HepG2 (cell line): ENCODE measurements at regions not wholly inside any gene's neighbourhood (a gene's known extent, or its start where the extent isn't known, plus 50 kb on each side); places are given as distances from the start of the nearest gene placed in this dataset.
A peak's percentile ranks its signal among the peaks of the same experiment; 100 is the strongest.

ENCODE experiments used
- ATAC-seq: fragments of 200-7000 bp; cut with Tn5 transposase; 3 replicates; pipeline ENCODE4 v1.9.1; 2020; ENCODE audit warnings: mild to moderate bottlenecking, moderate library complexity
- BruUV-seq: library from RNA; stranded (reverse); fragments of 400-500 nt; replicated peaks from 2 replicates; lab custom pipeline; 2021; lab: Mats Ljungman, UMichigan
- CTCF ChIA-PET: fragments of 300-600 bp; formaldehyde crosslinking; extraction: SDS; loops from one replicate; lab custom pipeline; 2021; ENCODE audit warnings: low total read pairs, inconsistent platforms, low intra/inter-chr PET ratio; lab: Yijun Ruan, JAX
- POLR2A ChIA-PET: fragments of 350-600 bp; sonication (Branson Sonifier 250); formaldehyde crosslinking; loops from one replicate; lab custom pipeline; 2020; ENCODE audit warnings: antibody characterized with exemption, inconsistent platforms; lab: Yijun Ruan, JAX
- DNase-seq: peaks from one replicate; pipeline ENCODE4 v3.0.0-alpha.2; 2015; ENCODE audit warnings: low spot score
- FAIRE-seq: peaks from 3 replicates; lab custom pipeline; 2011; peaks lifted over from hg19 to GRCh38; lab: Jason Lieb, UNC
- H2AFZ ChIP-seq: one replicate; pipeline ENCODE4 v1.6.1; 2011; ENCODE audit warnings: low read length, inconsistent platforms
- H3K27ac ChIP-seq: fragments of 300-600 bp; 3 replicates; pipeline ENCODE4 v1.8.0; 2011; ENCODE audit warnings: mixed run types, mild to moderate bottlenecking, mixed read lengths, low read length, inconsistent platforms; ENCODE audit not compliant: insufficient read depth; ENCODE audit errors: extremely low read length
- H3K27me3 ChIP-seq, 2 experiments: fragments of 200-600 bp in 1 of 2; 2 replicates in 1 of 2; 3 replicates in 1 of 2; pipeline versions ENCODE4 v1.6.0 to v1.8.0; 2011; ENCODE audit warnings: low read length in 2 of 2, mild to moderate bottlenecking in 2 of 2, moderate library complexity in 2 of 2, inconsistent platforms in 1 of 2; ENCODE audit not compliant: insufficient read depth in 2 of 2, control insufficient read depth in 1 of 2
- H3K36me3 ChIP-seq, 2 experiments: fragments of 200-600 bp in 1 of 2; replicated peaks in 1 of 2; 2 replicates in 1 of 2; 3 replicates in 1 of 2; pipeline versions ENCODE4 v1.5.1 to v1.8.0; 2011; ENCODE audit warnings: low read length in 2 of 2, inconsistent platforms in 1 of 2; ENCODE audit not compliant: insufficient read depth in 2 of 2, control insufficient read depth in 1 of 2
- H3K4me1 ChIP-seq: 2 replicates; pipeline ENCODE4 v1.5.1; 2012; ENCODE audit warnings: low read length, inconsistent platforms; ENCODE audit not compliant: insufficient read depth
- H3K4me2 ChIP-seq: 2 replicates; pipeline ENCODE4 v1.6.0; 2011; ENCODE audit warnings: low read depth, low read length, inconsistent platforms
- H3K4me3 ChIP-seq, 3 experiments: fragments of 200-600 bp in 1 of 3; sonication (generic), shearing (Covaris generic) in 1 of 3; replicated peaks in 1 of 3; 2 replicates each; pipeline ENCODE4 v1.5.1; 2011 to 2016; ENCODE audit warnings: low read length in 3 of 3, inconsistent platforms in 2 of 3, low read depth in 2 of 3, mild to moderate bottlenecking in 2 of 3, control low read depth in 1 of 3, mixed read lengths in 1 of 3; ENCODE audit not compliant: insufficient read depth in 1 of 3
- H3K79me2 ChIP-seq: one replicate; pipeline ENCODE4 v1.6.1; 2011; ENCODE audit warnings: low read length, inconsistent platforms; ENCODE audit not compliant: insufficient read depth
- H3K9ac ChIP-seq: 2 replicates; pipeline ENCODE4 v1.6.0; 2011; ENCODE audit warnings: mild to moderate bottlenecking, low read depth, low read length, inconsistent platforms; ENCODE audit not compliant: insufficient read depth
- H3K9me3 ChIP-seq: 2 replicates; pipeline ENCODE4 v1.5.1; 2012; ENCODE audit warnings: mild to moderate bottlenecking, low read length
- H4K20me1 ChIP-seq: 2 replicates; pipeline ENCODE4 v1.6.0; 2011; ENCODE audit warnings: inconsistent platforms, mild to moderate bottlenecking, low read length, moderate library complexity; ENCODE audit not compliant: insufficient read depth
- BCL6 ChIP-seq: IDR thresholded peaks from 2 replicates; pipeline ENCODE4 v1.6.1; 2016; ENCODE audit warnings: missing genetic modification reagents, missing compliant biosample characterization
- EP300 ChIP-seq, 3 experiments: sonication (generic) in 1 of 3; formaldehyde crosslinking in 1 of 3; IDR thresholded peaks; 2 replicates each; pipeline versions ENCODE4 v1.5.1 to v1.6.1; 2011 to 2020; ENCODE audit warnings: low read depth in 2 of 3, low read length in 2 of 3, borderline replicate concordance in 1 of 3, improper control_type of control experiment in 1 of 3, mild to moderate bottlenecking in 1 of 3, missing genetic modification reagents in 1 of 3, moderate library complexity in 1 of 3
- FOXP1 ChIP-seq, 2 experiments: fragments of 450-650 bp in 1 of 2; IDR thresholded peaks; 2 replicates each; pipeline ENCODE4 v1.6.1; 2017 to 2018; ENCODE audit warnings: antibody characterized with exemption in 1 of 2
- HMG20A ChIP-seq: IDR thresholded peaks from 2 replicates; pipeline ENCODE4 v1.6.1; 2016; ENCODE audit warnings: borderline replicate concordance
- NCOA2 ChIP-seq: sonication (generic); formaldehyde crosslinking; IDR thresholded peaks from 2 replicates; pipeline ENCODE4 v1.8.0; 2022; ENCODE audit warnings: inconsistent platforms
- PCBP2 ChIP-seq: fragments of 200-400 bp; formaldehyde crosslinking; optimal IDR thresholded peaks from 2 replicates; pipeline ENCODE3; 2018; ENCODE audit warnings: low read length, low read depth; ENCODE audit not compliant: poor library complexity, severe bottlenecking
- PPARG ChIP-seq: conservative IDR thresholded peaks from 2 replicates; pipeline ENCODE4 v1.6.1; 2016; ENCODE audit warnings: missing biosample characterization, missing genetic modification reagents
- RARA ChIP-seq: IDR thresholded peaks from 2 replicates; pipeline ENCODE4 v1.6.1; 2016; ENCODE audit warnings: missing genetic modification reagents, missing compliant biosample characterization
- RXRB ChIP-seq: IDR thresholded peaks from 2 replicates; pipeline ENCODE4 v1.6.1; 2016; ENCODE audit warnings: borderline replicate concordance, missing genetic modification reagents, missing compliant biosample characterization
- SKI ChIP-seq: fragments of 450-650 bp; IDR thresholded peaks from one replicate; pipeline ENCODE4 v1.6.1; 2018; ENCODE audit warnings: mild to moderate bottlenecking; ENCODE audit not compliant: partially characterized antibody
- SOX5 ChIP-seq: IDR thresholded peaks from 2 replicates; pipeline ENCODE4 v1.6.1; 2016; ENCODE audit warnings: borderline replicate concordance
- TBL1XR1 ChIP-seq: fragments of 150-350 bp; IDR thresholded peaks from 2 replicates; pipeline ENCODE4 v1.6.1; 2014; ENCODE audit warnings: borderline replicate concordance, low read length; ENCODE audit not compliant: partially characterized antibody
- WGBS: methylation state at CpG from one replicate; pipeline ENCODE4 v1.1.6; 2017; ENCODE audit warnings: low lambda C conversion rate; 5-methylcytosine and 5-hydroxymethylcytosine counted together
- in situ Hi-C: cut with HindIII; loops from 2 replicates; pipeline ENCODE4 v1.10.0; 2017; ENCODE audit warnings: low pct_unique_long_range_greater_than_20kb; ENCODE audit not compliant: extremely low pct_ligation_motif_present
- intact Hi-C: fragments of 100-400 bp; cut with micrococcal nuclease; formaldehyde crosslinking; loops from one replicate; pipeline ENCODE4 v1.10.0; 2022; ENCODE audit not compliant: unreplicated experiment
- TF ChIP-seq, protein P1 (sequence below): sonication (generic); formaldehyde crosslinking; IDR thresholded peaks from 2 replicates; pipeline ENCODE4 v1.4.0; 2020; ENCODE audit warnings: mild to moderate bottlenecking, missing genetic modification reagents
- TF ChIP-seq, protein P2 (sequence below): sonication (generic); formaldehyde crosslinking; IDR thresholded peaks from 2 replicates; pipeline ENCODE4 v1.9.0; 2022; ENCODE audit warnings: missing genetic modification reagents, mild to moderate bottlenecking, borderline replicate concordance

- TF ChIP-seq, protein P1, sequence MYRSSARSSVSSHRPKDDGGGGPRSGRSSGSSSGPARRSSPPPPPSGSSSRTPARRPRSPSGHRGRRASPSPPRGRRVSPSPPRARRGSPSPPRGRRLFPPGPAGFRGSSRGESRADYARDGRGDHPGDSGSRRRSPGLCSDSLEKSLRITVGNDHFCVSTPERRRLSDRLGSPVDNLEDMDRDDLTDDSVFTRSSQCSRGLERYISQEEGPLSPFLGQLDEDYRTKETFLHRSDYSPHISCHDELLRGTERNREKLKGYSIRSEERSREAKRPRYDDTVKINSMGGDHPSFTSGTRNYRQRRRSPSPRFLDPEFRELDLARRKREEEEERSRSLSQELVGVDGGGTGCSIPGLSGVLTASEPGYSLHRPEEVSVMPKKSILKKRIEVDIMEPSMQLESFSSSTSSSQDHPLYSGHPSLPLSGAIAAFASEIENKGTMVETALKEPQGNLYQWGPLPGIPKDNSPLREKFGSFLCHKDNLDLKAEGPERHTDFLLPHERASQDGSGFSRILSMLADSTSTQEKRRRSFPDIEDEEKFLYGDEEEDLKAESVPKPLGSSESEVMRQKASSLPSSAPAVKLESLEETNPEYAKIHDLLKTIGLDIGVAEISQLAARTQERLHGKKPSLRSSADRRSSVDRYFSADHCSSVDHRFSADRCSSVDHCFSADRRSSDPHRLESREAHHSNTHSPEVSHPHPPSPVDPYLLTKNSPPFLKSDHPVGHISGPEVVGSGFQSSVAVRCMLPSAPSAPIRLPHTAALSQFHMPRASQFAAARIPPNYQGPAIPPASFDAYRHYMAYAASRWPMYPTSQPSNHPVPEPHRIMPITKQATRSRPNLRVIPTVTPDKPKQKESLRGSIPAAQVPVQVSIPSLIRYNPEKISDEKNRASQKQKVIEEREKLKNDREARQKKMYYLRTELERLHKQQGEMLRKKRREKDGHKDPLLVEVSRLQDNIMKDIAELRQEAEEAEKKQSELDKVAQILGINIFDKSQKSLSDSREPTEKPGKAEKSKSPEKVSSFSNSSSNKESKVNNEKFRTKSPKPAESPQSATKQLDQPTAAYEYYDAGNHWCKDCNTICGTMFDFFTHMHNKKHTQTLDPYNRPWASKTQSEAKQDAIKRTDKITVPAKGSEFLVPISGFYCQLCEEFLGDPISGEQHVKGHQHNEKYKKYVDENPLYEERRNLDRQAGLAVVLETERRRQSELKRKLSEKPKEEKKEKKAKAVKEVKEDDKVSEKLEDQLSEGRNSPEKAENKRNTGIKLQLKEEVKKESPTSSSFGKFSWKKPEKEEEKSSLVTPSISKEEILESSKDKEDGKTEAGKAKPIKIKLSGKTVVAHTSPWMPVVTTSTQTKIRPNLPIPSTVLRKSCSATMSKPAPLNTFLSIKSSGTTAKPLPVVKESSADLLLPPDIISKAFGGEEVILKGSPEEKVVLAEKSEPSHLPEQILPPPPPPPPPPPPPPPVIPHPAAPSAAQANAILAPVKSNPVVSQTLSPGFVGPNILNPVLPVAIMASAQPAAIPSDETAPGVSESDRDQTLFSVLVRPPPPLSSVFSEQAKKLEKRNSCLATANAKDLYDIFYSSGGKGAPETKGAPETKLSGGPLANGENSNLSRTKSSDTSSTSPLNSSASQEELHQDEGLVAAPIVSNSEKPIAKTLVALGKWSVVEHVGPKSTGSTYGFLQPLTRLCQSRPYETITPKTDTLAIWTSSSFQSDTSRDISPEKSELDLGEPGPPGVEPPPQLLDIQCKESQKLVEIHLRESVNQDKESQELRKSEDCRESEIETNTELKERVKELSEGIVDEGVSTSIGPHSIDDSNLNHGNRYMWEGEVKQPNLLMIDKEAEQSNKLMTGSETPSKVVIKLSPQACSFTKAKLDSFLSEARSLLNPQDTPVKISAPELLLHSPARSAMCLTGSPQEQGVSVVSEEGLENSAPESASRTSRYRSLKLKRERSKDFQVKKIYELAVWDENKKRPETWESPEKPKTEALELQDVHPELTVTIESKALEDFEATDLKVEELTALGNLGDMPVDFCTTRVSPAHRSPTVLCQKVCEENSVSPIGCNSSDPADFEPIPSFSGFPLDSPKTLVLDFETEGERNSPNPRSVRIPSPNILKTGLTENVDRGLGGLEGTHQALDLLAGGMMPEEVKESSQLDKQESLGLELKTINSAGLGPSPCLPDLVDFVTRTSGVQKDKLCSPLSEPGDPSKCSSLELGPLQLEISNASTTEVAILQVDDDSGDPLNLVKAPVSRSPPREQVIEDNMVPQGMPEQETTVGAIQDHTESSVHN (CRISPR knock-in tag): no peak
- TF ChIP-seq, all 625 proteins: peak for 0
Observed at GRCh38 chr5:42066131-42066530, 141.1 kb downstream of the FBXO4 start (continued).

DNA sequence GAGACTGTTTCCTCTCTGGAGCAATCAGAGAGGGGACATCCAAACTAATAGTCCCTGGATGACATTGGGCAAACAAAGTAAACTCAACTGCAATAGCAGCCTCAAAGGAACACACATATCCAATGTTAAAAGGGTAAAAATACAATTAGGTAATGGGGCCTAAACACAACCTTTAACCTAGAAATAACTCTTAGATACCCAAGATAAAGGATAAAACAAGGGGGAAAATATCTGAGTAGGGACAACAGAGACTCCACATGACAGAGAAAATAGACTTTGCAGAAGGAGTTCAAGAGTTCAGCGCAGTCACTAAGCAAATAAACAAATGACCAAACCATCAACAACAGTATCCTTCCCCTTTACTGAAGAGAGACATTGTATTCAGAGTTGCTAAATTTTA, 149.3 kb downstream of the FBXO4 start:
- 0% methylated on average over 1 of the region's 1 CpG for WGBS
- no peak overlapping the region for H3K27ac ChIP-seq
- intact Hi-C loops: no loop called here
- no peaks in the 10 kb centered on the region for H3K36me3 ChIP-seq
- in situ Hi-C loops: no loop called here
- H4K20me1 ChIP-seq: no peaks in the 10 kb centered on the region
- H3K4me3 ChIP-seq: no peak overlapping the region
- peaks cover 12% of the 10 kb centered on the region for H3K4me1 ChIP-seq
- no peaks in the 10 kb centered on the region for H3K79me2 ChIP-seq
- no TSS peak for BruUV-seq
- no peak overlapping the region for H3K9ac ChIP-seq
- POLR2A ChIA-PET: no interaction called here
- ATAC-seq (peak; percentile 79), FAIRE-seq (no peak), DNase-seq (peak; percentile 68)
- CTCF ChIA-PET: no interaction called here
- no peak overlapping the region for H3K4me2 ChIP-seq
- H2AFZ ChIP-seq: no peak overlapping the region
- no peaks in the 10 kb centered on the region for H3K9me3 ChIP-seq
- no peaks in the 10 kb centered on the region for H3K27me3 ChIP-seq
- TF ChIP-seq RXRB (CRISPR knock-in tag) (peak; percentile 74), SOX5 (CRISPR knock-in tag) (peak; percentile 68; the same call in 1 of the 2 replicates), BCL6 (peak; percentile 54), FOXP1 (IDR thresholded peaks at IDR 0.05) (peak; percentile 73; the same call in 1 of the 2 replicates), FOXP1 (CRISPR knock-in tag; IDR thresholded peaks at IDR 0.05) (peak; percentile 83), SKI (peak; percentile 75), NCOA2 (CRISPR knock-in tag) (peak; percentile 33; the same call in 1 of the 2 replicates), PPARG (peak; percentile 65), PCBP2 (no peak), EP300 (IDR thresholded peaks at IDR 0.05; ENCODE audit: low read depth in 2 of 2, low read length in 2 of 2) (peak in 1 of 2 experiments; percentile 32; a peak in 1 of 4 replicates), EP300 (CRISPR knock-in tag; IDR thresholded peaks at IDR 0.05; ENCODE audit: borderline replicate concordance) (no peak), HMG20A (CRISPR knock-in tag) (peak; percentile 26; the same call in 1 of the 2 replicates), RARA (CRISPR knock-in tag) (peak; percentile 93), TBL1XR1 (peak; percentile 89)
- TF ChIP-seq, protein P2, sequence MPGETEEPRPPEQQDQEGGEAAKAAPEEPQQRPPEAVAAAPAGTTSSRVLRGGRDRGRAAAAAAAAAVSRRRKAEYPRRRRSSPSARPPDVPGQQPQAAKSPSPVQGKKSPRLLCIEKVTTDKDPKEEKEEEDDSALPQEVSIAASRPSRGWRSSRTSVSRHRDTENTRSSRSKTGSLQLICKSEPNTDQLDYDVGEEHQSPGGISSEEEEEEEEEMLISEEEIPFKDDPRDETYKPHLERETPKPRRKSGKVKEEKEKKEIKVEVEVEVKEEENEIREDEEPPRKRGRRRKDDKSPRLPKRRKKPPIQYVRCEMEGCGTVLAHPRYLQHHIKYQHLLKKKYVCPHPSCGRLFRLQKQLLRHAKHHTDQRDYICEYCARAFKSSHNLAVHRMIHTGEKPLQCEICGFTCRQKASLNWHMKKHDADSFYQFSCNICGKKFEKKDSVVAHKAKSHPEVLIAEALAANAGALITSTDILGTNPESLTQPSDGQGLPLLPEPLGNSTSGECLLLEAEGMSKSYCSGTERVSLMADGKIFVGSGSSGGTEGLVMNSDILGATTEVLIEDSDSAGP (CRISPR knock-in tag): no peak
